Spleen (tissue), 7 donors: ENCODE measurements at regions not wholly inside any gene's neighbourhood (a gene's known extent, or its start where the extent isn't known, plus 50 kb on each side); places are given as distances from the start of the nearest gene placed in this dataset.

Source experiments
- CTCF ChIP-seq, 11 experiments: fragments of 200-600 bp in 7 of 11; fragments of 450-650 bp in 4 of 11; sonication (generic) in 4 of 11; IDR thresholded peaks in 8 of 11; conservative IDR thresholded peaks in 3 of 11; 1 replicate in 7 of 11; 2 replicates in 4 of 11; pipeline versions ENCODE4 v1.4.0 to v1.8.0; 2016 to 2021; ENCODE audit warnings: antibody characterized with exemption in 11 of 11, inconsistent platforms in 4 of 11, mild to moderate bottlenecking in 1 of 11
- POLR2AphosphoS5 ChIP-seq, 3 donors: sonication (generic); formaldehyde crosslinking; IDR thresholded peaks; one replicate each; pipeline ENCODE4 v1.5.1; 2017; ENCODE audit warnings: antibody characterized with exemption in 3 of 3
- donor health status: DM: no; HTN: no; CAD: no; lungs with moderate emphysema.
- donor health status: DM: no; HTN: no; CAD: no.
- donor health status: DM: no; HTN: no; CAD: no.

GRCh38 chr14:30305346-30305745 lies 253.6 kb upstream of the G2E3 start:
- TF ChIP-seq CTCF (IDR thresholded peaks at IDR 0.05 in 8 of 11, conservative IDR thresholded peaks at IDR 0.05 in 3 of 11), result no peak
- TF ChIP-seq POLR2AphosphoS5 (IDR thresholded peaks at IDR 0.05), result no peak
